ENCODE measurements at regions not wholly inside any gene's neighbourhood (a gene's known extent, or its start where the extent isn't known, plus 50 kb on each side); places are given as distances from the start of the nearest gene placed in this dataset.

- H3K36me3 ChIP-seq = no peaks in the 10 kb centered on the region
- no peak overlapping the region for H3K4me3 ChIP-seq
- H3K27ac ChIP-seq = no peak overlapping the region
- no peaks in the 10 kb centered on the region; the same call in 1 of the 2 replicates for H3K4me1 ChIP-seq (replicated peaks)
- no peaks in the 10 kb centered on the region; the same call in 1 of the 2 replicates for H3K9me3 ChIP-seq (replicated peaks)
- H3K27me3 ChIP-seq (replicated peaks) = 0 out of 2 replicates have a peak, but pooled peaks cover 5% of the 10 kb centered on the region
- no peak for DNase-seq (ENCODE audit: low read depth in 1 of 2, low spot score in 2 of 2)
Measured at GRCh38 chr2:240304746-240305161, 130.7 kb upstream of the GPC1 start.

- no peaks in the 10 kb centered on the region for H3K36me3 ChIP-seq
- H3K4me1 ChIP-seq (replicated peaks) = no peaks in the 10 kb centered on the region; the same call in 1 of the 2 replicates
- H3K4me3 ChIP-seq = no peak overlapping the region
- H3K27ac ChIP-seq = no peak overlapping the region
- 0 out of 2 replicates have a peak, but pooled peaks cover 5% of the 10 kb centered on the region for H3K27me3 ChIP-seq (replicated peaks)
- no peaks in the 10 kb centered on the region; the same call in 1 of the 2 replicates for H3K9me3 ChIP-seq (replicated peaks)
- DNase-seq (ENCODE audit: low read depth in 1 of 2, low spot score in 2 of 2) = peak in 1 of 2 experiments; percentile 1
Measured at GRCh38 chr2:240305369-240305962, 130.0 kb upstream of the GPC1 start.

DNA sequence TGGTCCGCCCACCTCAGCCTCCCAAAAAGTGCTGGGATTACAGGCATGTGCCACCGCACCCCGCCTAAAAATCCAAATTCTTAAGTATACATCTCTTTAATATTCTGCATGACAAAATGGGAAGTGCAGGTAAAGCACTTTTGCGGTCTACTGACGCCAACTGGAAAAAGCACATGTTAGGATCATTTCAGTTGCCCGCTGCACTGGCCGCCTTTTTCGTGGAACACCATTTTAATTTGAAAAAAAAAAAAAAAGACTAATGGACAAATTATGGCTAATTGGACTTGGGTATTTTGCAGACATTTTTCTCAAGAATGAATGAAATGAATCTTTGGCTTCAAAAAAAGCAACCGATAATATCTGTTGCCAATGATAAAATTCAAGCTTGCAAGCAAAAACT lies 129.3 kb upstream of the GPC1 start:
- Histone ChIP-seq H3K27ac (no peak overlapping the region), H3K9me3 (replicated peaks) (no peaks in the 10 kb centered on the region; the same call in 1 of the 2 replicates), H3K27me3 (replicated peaks) (0 out of 2 replicates have a peak, but pooled peaks cover 5% of the 10 kb centered on the region), H3K4me1 (replicated peaks) (no peaks in the 10 kb centered on the region; the same call in 1 of the 2 replicates), H3K36me3 (no peaks in the 10 kb centered on the region), H3K4me3 (no peak overlapping the region)
- no peak for DNase-seq (ENCODE audit: low read depth in 1 of 2, low spot score in 2 of 2)

- no peak for DNase-seq (ENCODE audit: low read depth in 1 of 2, low spot score in 2 of 2)
- H3K27ac ChIP-seq = no peak overlapping the region
Measured at GRCh38 chr2:240308111-240308651, 127.3 kb upstream of the GPC1 start.

DNA sequence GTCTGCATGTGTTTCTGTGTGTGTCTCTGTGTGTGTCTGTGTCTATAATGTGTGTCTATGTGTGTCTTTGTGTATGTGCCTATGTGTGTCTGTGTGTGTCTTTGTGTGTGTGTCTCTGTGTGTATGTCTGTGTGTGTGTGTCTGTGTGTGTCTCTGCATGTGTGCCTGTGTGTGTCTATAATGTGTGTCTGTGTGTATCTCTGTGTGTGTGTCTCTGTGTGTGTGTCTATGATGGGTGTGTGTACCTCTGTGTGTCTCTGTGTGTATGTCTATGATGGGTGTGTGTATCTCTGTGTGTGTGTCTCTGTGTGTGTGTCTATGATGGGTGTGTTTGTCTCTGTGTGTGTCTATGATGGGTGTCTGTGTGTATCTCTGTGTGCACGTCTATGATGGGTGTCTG lies 126.2 kb upstream of the GPC1 start:
- no peaks in the 10 kb centered on the region; the same call in 1 of the 2 replicates for H3K4me1 ChIP-seq (replicated peaks)
- H3K4me3 ChIP-seq = no peak overlapping the region
- H3K27me3 ChIP-seq (replicated peaks) = 0 out of 2 replicates have a peak, but pooled peaks cover 5% of the 10 kb centered on the region
- no peaks in the 10 kb centered on the region for H3K36me3 ChIP-seq
- no peaks in the 10 kb centered on the region; the same call in 1 of the 2 replicates for H3K9me3 ChIP-seq (replicated peaks)
- DNase-seq (ENCODE audit: low read depth in 1 of 2, low spot score in 2 of 2) = no peak
- no peak overlapping the region for H3K27ac ChIP-seq

More at GRCh38 chr2:240308111-240308651, 127.3 kb upstream of the GPC1 start:
- no peaks in the 10 kb centered on the region for H3K36me3 ChIP-seq
- H3K4me1 ChIP-seq (replicated peaks) = no peaks in the 10 kb centered on the region; the same call in 1 of the 2 replicates
- H3K27me3 ChIP-seq (replicated peaks) = 0 out of 2 replicates have a peak, but pooled peaks cover 5% of the 10 kb centered on the region
- no peaks in the 10 kb centered on the region; the same call in 1 of the 2 replicates for H3K9me3 ChIP-seq (replicated peaks)
- no peak overlapping the region for H3K4me3 ChIP-seq

GRCh38 chr2:240310201-240310600 lies 125.3 kb upstream of the GPC1 start:
- Histone ChIP-seq H3K4me3 (no peak overlapping the region), H3K36me3 (no peaks in the 10 kb centered on the region), H3K27ac (no peak overlapping the region), H3K27me3 (replicated peaks) (0 out of 2 replicates have a peak, but pooled peaks cover 5% of the 10 kb centered on the region), H3K4me1 (replicated peaks) (no peaks in the 10 kb centered on the region; the same call in 1 of the 2 replicates), H3K9me3 (replicated peaks) (no peaks in the 10 kb centered on the region; the same call in 1 of the 2 replicates)
- no peak for DNase-seq (ENCODE audit: low read depth in 1 of 2, low spot score in 2 of 2)

- H3K36me3 ChIP-seq = no peaks in the 10 kb centered on the region
- no peak overlapping the region for H3K4me3 ChIP-seq
- H3K9me3 ChIP-seq (replicated peaks) = no peaks in the 10 kb centered on the region; the same call in 1 of the 2 replicates
- 0 out of 2 replicates have a peak, but pooled peaks cover 5% of the 10 kb centered on the region for H3K27me3 ChIP-seq (replicated peaks)
- H3K4me1 ChIP-seq (replicated peaks) = no peaks in the 10 kb centered on the region; the same call in 1 of the 2 replicates
- peak in 1 of 2 experiments; percentile 26 for DNase-seq (ENCODE audit: low read depth in 1 of 2, low spot score in 2 of 2)
- H3K27ac ChIP-seq = no peak overlapping the region
Measured at GRCh38 chr2:240310645-240311044, 124.8 kb upstream of the GPC1 start.

DNA sequence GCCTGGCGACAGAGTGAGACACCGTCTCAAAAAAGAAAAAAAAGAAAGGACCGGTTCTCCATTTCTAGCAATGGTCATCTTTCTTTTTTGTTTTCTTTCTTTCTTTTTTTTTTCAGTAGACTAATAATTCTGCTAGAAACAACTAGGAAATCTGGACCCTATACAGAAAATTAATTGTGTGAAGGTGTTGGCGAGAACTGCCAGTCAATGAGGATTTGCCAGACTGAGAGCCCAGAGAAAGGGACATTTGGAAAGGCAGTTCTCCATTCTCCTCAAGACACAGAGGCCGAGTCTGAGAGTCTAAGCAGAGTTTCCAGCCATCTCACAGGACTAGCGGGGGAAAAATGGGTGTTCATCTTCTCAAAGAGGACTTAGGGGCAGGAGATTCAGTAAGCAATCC lies 123.6 kb upstream of the GPC1 start:
- no peaks in the 10 kb centered on the region; the same call in 1 of the 2 replicates for H3K4me1 ChIP-seq (replicated peaks)
- H3K4me3 ChIP-seq = no peak overlapping the region
- H3K36me3 ChIP-seq = no peaks in the 10 kb centered on the region
- DNase-seq (ENCODE audit: low read depth in 1 of 2, low spot score in 2 of 2) = no peak
- H3K27me3 ChIP-seq (replicated peaks) = 0 out of 2 replicates have a peak, but pooled peaks cover 6% of the 10 kb centered on the region
- no peaks in the 10 kb centered on the region; the same call in 1 of the 2 replicates for H3K9me3 ChIP-seq (replicated peaks)
- H3K27ac ChIP-seq = no peak overlapping the region

DNA sequence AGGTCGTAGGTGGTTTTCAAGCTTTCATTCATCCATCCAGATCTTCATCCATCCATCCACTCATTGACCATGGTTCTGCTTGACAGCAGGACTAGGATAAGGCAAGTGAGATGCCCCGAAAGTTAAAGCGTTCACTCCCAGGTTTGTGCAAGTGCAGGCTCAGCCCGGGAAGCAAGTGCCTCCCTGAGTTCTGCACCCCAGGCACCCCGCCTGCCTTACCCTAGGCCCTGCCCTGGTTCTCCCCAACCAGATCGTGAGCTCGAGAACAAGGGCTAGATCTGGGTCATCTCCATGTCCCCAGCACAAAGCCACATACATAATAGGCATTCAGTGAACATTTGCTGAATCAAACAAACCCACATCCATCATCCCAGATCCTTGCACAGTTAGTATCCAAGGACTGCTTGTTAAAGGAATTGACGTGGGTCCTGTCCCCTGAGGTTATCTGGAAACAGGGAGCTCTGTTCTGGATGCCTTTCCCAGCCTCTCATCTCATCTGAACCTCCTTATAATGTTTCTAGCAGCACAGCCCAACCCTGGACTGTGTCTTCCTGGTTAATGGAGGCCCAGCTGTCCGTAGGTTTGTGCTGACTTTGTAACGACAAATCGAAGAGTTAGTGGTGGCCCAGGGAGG lies 116.1 kb upstream of the GPC1 start:
- no peak overlapping the region for H3K27ac ChIP-seq
- no peak overlapping the region for H3K4me3 ChIP-seq
- H3K36me3 ChIP-seq = no peaks in the 10 kb centered on the region
- H3K4me1 ChIP-seq (replicated peaks) = peaks cover 15% of the 10 kb centered on the region
- 0 out of 2 replicates have a peak, but pooled peaks cover 4% of the 10 kb centered on the region for H3K27me3 ChIP-seq (replicated peaks)
- DNase-seq (ENCODE audit: low read depth in 1 of 2, low spot score in 2 of 2) = peak in 1 of 2 experiments; percentile 37
- H3K9me3 ChIP-seq (replicated peaks) = no peaks in the 10 kb centered on the region

DNA sequence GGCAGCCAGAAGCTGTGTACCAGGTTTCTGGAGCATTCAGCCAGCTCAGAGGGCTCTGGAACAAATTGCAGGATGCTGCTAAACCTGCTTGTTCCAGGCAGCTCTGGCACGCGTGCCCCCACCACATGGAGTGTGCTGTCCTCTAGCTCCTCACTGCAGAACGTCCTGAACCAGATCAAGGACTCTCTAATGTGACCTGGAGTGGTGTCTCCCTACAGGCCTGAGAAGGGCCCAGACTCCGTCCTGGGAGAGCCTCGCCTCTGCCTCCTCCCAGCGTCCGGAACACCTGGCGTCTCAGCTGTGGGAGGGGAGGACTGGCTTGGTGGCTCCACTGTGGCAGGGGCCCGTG lies 115.6 kb upstream of the GPC1 start:
- no peaks in the 10 kb centered on the region for H3K9me3 ChIP-seq (replicated peaks)
- H3K36me3 ChIP-seq = no peaks in the 10 kb centered on the region
- peak in 1 of 2 experiments; percentile 31 for DNase-seq (ENCODE audit: low read depth in 1 of 2, low spot score in 2 of 2)
- H3K27me3 ChIP-seq (replicated peaks) = 0 out of 2 replicates have a peak, but pooled peaks cover 4% of the 10 kb centered on the region
- H3K4me3 ChIP-seq = no peak overlapping the region
- H3K27ac ChIP-seq = no peak overlapping the region
- H3K4me1 ChIP-seq (replicated peaks) = peaks cover 15% of the 10 kb centered on the region

DNA sequence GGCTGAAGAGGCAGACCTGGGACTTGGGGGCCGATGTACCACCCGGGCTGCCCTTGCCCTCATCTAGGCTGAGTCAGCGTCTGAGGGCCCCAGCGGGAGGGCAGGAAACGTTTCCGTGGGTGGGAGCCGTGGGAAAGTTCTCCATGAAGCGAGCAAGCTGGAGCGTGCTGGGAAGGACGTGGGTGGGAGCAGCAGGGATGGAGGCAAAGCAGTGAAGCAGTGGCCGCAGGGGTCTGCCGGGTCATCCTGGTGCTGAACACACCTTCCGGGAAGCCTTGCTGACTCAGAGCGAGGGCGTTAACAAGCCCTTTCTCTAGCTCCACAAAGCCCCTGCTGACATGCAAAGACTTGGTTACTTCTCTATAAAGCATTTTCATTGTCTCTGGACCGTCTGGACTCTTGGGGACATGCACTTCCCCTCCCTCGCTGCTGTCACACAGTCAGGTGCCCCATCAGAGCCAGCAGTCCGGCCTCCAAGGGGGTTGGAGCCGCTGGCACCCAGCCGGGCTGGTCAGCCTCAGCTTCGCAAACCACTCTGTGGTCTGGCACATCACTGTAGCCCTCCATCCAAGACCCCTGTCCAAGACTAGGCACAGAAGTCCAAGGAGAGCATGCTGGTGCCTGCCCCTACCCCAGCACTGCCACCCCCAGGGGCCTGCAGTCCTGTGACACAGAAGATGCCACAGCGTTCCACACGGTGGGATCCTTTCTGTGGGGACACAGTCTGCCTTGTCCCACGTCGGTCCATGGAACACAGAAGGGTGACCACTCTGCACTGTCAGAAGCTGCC lies 115.1 kb upstream of the GPC1 start:
- Histone ChIP-seq H3K27me3 (replicated peaks) (0 out of 2 replicates have a peak, but pooled peaks cover 4% of the 10 kb centered on the region), H3K9me3 (replicated peaks) (no peaks in the 10 kb centered on the region), H3K4me3 (no peak overlapping the region), H3K36me3 (no peaks in the 10 kb centered on the region), H3K27ac (no peak overlapping the region), H3K4me1 (replicated peaks) (peaks cover 15% of the 10 kb centered on the region)
- DNase-seq (ENCODE audit: low read depth in 1 of 2, low spot score in 2 of 2) = peak; percentile 39 to 57

GRCh38 chr2:240322231-240322955 lies 113.1 kb upstream of the GPC1 start:
- H3K4me3 ChIP-seq = no peak overlapping the region
- peak in 1 of 2 experiments; percentile 40 for DNase-seq (ENCODE audit: low read depth in 1 of 2, low spot score in 2 of 2)
- peaks cover 15% of the 10 kb centered on the region for H3K4me1 ChIP-seq (replicated peaks)
- no peaks in the 10 kb centered on the region for H3K27me3 ChIP-seq (replicated peaks)
- no peak overlapping the region for H3K27ac ChIP-seq
- no peaks in the 10 kb centered on the region for H3K9me3 ChIP-seq (replicated peaks)
- H3K36me3 ChIP-seq = no peaks in the 10 kb centered on the region

GRCh38 chr2:240322991-240323390 lies 112.5 kb upstream of the GPC1 start:
- Histone ChIP-seq H3K27me3 (replicated peaks) (no peaks in the 10 kb centered on the region), H3K36me3 (no peaks in the 10 kb centered on the region), H3K9me3 (replicated peaks) (no peaks in the 10 kb centered on the region), H3K4me1 (replicated peaks) (peaks cover 15% of the 10 kb centered on the region), H3K27ac (no peak overlapping the region), H3K4me3 (no peak overlapping the region)
- DNase-seq (ENCODE audit: low read depth in 1 of 2, low spot score in 2 of 2) = peak in 1 of 2 experiments; percentile 28

Measured in SJSA1 (cell line).